ENCODE measurements at regions not wholly inside any gene's neighbourhood (a gene's known extent, or its start where the extent isn't known, plus 50 kb on each side); places are given as distances from the start of the nearest gene placed in this dataset.

DNA sequence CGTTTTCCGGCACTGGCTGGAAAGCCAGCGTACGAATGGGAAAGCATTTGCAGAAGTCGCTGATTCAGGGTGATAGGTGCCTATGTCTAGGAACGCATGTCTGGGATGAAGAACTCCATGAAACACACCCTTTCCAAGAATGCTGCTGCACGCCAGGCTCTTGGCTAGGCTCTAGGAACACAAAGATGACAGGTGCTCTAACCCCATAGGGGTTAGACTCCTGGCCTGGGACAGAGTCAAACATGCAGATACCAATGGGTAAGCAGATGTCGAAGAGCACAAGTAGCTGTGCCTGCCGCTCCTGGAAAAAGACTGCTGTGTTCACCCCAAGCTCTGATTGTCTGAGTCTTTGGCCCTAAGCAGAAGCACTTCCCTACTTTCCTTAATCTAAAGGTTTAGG lies 180.9 kb upstream of the UBE3A start:
- TF ChIP-seq CTCF (IDR thresholded peaks at IDR 0.05; ENCODE audit: insufficient read depth, low read depth, low read length) = no peak
- TF ChIP-seq EZH2 (IDR thresholded peaks at IDR 0.05; ENCODE audit: insufficient read depth, low read length) = no peak

All from astrocyte (in vitro differentiated cells and primary cell).